ENCODE measurements at regions not wholly inside any gene's neighbourhood (a gene's known extent, or its start where the extent isn't known, plus 50 kb on each side); places are given as distances from the start of the nearest gene placed in this dataset.
A peak's percentile ranks its signal among the peaks of the same experiment; 100 is the strongest.

DNA sequence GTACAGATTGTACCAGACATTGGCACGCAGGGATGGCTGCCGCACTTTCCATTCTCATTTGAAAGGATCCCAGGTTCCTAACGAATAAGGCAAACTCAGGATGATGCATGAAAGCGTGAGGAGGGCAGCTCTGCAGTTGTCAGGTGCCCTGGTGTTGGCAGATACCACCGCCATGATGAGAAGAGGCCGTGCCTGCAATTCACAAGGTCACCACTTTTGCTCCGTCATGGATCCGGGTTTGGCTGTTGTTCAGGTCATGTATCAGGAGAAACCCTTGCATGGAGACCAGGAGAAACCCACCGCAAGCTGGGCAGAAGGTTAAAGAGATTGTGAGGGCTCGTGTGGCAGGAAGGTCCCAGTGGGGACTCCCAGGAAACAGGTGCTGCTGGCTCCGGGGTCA, 233.2 kb downstream of the KLF6 start:
- H3K4me3 ChIP-seq: no peak overlapping the region
- no peak for DNase-seq (ENCODE audit: low spot score)
- TF ChIP-seq, protein P1, sequence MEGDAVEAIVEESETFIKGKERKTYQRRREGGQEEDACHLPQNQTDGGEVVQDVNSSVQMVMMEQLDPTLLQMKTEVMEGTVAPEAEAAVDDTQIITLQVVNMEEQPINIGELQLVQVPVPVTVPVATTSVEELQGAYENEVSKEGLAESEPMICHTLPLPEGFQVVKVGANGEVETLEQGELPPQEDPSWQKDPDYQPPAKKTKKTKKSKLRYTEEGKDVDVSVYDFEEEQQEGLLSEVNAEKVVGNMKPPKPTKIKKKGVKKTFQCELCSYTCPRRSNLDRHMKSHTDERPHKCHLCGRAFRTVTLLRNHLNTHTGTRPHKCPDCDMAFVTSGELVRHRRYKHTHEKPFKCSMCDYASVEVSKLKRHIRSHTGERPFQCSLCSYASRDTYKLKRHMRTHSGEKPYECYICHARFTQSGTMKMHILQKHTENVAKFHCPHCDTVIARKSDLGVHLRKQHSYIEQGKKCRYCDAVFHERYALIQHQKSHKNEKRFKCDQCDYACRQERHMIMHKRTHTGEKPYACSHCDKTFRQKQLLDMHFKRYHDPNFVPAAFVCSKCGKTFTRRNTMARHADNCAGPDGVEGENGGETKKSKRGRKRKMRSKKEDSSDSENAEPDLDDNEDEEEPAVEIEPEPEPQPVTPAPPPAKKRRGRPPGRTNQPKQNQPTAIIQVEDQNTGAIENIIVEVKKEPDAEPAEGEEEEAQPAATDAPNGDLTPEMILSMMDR (IDR thresholded peaks at IDR 0.05): no peak
- H3K27ac ChIP-seq: no peak overlapping the region

GRCh38 chr10:3549118-3549517, 235.9 kb downstream of the KLF6 start:
- no peak for DNase-seq (ENCODE audit: low spot score)
- TF ChIP-seq, protein P1 (IDR thresholded peaks at IDR 0.05): no peak
- H3K4me3 ChIP-seq: no peak overlapping the region
- peak overlapping the region in 1 of 2 donors; percentile 18 for H3K27ac ChIP-seq

- TF ChIP-seq, protein P1 (IDR thresholded peaks at IDR 0.05): no peak
- DNase-seq (ENCODE audit: low spot score): no peak
- peak overlapping the region; percentile 13 to 18 for H3K27ac ChIP-seq
Measured at GRCh38 chr10:3548702-3549101, 236.3 kb downstream of the KLF6 start.

DNA sequence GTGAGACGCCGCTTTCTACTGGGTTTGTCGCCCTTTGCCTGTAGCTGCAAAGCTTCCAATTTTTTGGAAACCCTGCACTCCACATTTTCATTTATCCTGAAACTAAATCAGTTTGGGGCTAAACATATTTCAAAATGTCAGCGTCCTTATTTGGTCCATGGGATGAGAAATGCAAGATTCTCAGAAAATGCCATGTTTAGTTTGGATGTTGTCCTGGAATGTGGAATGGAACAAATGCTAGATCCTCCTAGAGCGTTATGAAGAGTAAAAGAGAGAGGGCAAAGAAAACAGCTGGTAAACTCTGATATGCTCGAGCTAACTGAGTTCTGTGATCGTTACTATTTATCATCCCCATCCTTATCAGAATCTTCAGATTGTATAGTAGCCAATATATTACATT, 236.9 kb downstream of the KLF6 start:
- no peak for DNase-seq (ENCODE audit: low spot score)
- H3K4me3 ChIP-seq: no peak overlapping the region
- peak overlapping the region; percentile 13 to 18 for H3K27ac ChIP-seq
- TF ChIP-seq, protein P1 (IDR thresholded peaks at IDR 0.05): no peak

More at GRCh38 chr10:3548702-3549101, 236.3 kb downstream of the KLF6 start:
- no peak overlapping the region for H3K4me3 ChIP-seq

DNA sequence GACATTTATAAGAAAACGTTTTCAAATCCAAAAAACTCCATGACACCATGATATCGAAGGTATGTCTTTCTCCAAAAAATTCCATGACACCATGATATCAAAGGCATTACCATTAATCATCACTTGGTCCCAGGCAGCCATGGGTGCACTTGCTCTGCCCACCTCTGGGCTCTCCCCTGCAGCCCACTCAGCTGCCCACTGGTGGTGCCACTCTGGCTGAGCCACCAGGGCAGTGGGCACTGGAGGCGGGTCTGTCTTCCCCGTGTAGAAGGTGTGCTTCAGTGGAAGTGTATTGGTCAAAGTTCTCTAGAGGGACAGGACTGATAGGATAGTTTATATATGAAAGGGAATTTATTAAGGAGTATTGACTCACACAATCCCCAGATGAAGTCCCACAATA, 240.4 kb downstream of the KLF6 start:
- H3K4me3 ChIP-seq: no peak overlapping the region
- no peak overlapping the region for H3K27ac ChIP-seq
- DNase-seq (ENCODE audit: low spot score): no peak
- TF ChIP-seq, protein P1 (IDR thresholded peaks at IDR 0.05): no peak

GRCh38 chr10:3542185-3542611, 242.8 kb downstream of the KLF6 start:
- no peak for DNase-seq (ENCODE audit: low spot score)
- Histone ChIP-seq H3K27ac (peak overlapping the region; percentile 50 to 74), H3K4me3 (no peak overlapping the region)
- TF ChIP-seq, protein P1 (IDR thresholded peaks at IDR 0.05): no peak

GRCh38 chr10:3539696-3540383, 245.2 kb downstream of the KLF6 start:
- TF ChIP-seq, protein P1 (IDR thresholded peaks at IDR 0.05): no peak
- DNase-seq (ENCODE audit: low spot score): no peak
- peak overlapping the region; percentile 48 to 68 for H3K27ac ChIP-seq
- no peak overlapping the region for H3K4me3 ChIP-seq
